ENCODE measurements at regions not wholly inside any gene's neighbourhood (a gene's known extent, or its start where the extent isn't known, plus 50 kb on each side); places are given as distances from the start of the nearest gene placed in this dataset.

DNA sequence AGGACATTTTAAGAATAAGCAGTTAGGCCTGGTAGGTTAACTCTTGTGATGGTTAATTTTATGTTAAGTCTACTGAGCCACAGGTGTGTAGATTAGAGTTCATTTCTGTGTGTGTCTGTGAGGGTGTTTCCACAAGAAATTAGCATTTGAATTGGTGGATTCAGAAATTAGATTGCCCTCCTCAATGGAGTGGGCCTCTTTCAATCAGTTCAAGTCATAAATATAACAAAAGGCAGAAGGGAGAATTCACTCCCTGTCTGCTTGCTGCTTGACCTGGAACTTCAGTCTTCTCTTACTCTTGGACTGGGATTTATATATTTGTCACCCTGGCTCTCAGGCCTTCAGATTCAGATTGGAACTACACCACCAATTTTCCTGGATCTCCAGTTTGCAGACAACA lies 55.3 kb upstream of the POM121L12 start:
- no peak for FAIRE-seq
- DNase-seq (ENCODE audit: insufficient read length, low spot score) = no peak

DNA sequence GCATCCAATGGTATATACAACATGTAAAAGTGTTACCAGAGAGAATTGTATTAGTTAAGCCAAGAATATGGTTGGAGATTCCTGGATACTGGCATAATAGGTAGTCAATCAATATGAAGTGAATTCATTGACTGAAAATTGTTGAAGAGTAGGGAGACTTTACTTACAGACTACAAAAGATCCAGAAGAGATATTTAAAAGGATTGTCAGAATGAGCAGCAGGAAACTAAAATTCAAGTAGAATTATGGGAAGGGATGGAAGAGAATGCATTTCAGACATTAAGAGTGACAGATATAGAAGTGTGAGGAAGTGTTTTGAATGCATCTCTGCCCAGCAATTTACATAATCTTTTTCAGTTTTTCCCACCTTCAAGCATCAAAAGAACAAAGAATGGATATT lies 62.3 kb upstream of the POM121L12 start:
- FAIRE-seq (no peak), DNase-seq (ENCODE audit: insufficient read length, low spot score) (no peak)

DNA sequence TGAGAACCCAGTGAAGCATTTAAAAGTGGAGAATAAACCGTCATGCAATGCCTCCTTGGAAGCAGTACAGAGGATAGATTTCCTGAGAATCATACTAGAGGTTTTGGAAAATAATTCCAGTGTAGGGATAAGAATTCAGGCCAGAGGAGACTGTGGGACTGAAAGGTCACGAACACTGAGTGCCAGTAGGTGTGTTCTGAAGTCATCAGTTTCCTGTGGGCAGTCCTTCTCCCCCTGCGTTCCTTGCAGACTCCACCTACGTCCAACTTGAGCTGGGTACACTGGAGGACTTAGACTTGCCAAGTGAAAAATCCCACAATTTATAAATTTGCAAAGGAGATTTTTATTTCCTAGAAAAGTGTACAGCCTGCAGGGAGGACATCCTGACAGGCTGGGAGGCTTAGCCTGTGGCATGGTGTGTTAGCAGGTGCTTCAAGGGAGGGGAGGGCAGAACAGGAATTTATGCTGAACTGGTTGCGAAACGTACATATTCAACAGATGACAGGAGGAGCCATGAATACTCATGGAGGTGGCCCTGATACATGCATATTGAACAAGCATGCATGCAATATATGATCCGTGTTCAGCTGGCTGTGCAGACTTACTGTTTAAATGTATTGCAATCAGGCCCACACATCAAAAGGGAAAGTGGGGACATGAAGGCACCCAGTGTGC lies 72.9 kb upstream of the POM121L12 start:
- no peak for FAIRE-seq
- no peak for DNase-seq (ENCODE audit: insufficient read length, low spot score)

DNA sequence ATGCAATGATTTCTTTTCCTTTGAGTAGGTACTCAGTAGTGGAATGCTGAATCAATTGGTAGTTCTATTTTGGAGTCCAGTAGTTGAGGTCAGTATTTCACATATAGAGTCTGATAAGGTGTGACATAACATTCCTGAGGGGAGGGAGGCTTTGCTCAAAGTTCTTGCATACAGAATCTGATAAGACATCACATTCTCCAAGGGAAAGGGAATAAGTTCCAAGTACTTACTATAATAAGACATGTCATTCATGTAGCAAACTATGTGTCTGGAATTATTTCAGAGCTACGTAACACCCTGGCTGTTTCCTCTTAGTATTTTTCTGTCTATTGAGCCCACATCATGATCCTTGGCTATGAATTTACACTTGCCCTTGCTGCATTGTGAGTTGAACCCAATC lies 74.3 kb upstream of the POM121L12 start:
- FAIRE-seq = no peak

DNA sequence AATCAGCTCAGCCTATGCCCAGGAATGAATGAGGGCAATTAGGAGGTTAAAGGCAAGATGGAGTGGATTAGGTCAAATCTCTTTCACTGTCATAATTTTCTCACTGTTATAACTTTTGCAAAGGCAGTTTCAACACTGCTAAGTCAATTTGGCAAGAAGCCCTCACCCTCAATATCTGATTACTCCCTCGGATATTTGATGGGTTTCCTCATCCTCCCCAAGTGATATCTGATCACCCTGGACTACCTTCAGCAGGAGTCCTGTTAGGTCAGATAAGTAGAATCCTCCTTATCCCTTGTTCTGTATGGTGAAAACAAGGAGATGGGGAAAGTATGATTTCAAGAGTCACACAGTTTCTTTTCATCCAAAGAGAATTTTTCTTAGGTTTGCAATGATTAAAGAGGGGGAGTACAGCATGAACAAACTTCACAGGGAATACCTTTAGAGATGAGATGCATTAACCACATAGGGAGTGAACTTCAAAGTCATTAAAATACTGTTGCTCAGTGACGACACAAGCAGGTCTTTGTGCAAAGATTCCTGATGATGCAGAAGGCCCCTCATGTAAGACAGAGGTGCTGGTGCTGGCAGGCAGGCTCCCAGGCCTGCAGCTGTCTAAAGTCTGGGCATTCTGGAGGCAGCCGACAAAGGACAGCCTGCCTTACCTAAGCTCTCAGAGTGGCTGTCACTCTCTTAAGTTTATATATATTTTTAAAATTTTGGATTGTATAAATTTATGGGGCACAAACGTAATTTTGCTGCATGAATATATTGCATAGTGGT lies 75.4 kb upstream of the POM121L12 start:
- DNase-seq (ENCODE audit: insufficient read length, low spot score) = no peak
- FAIRE-seq = no peak

More for the DNA sequence above, 74.3 kb upstream of the POM121L12 start:
- no peak for DNase-seq (ENCODE audit: insufficient read length, low spot score)

DNA sequence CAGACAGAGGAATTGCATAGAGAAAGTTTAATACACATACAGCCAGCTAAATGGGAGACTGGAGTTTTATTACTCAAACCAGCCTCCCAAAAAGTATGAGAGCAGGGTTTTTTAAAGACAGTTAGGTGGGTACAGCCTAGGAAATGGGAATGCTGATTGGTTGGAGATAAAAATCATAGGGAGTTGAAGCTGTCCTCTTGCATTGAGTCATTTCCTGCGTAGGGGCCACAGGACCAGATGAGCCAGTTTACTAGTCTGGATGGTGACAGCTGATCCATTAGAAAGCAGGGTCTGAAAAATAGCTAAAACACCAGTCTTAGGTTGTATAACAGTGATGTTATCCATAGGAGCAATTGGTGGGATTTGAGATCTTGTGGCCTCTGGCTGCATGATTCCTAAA lies 76.1 kb upstream of the POM121L12 start:
- DNase-seq (ENCODE audit: insufficient read length, low spot score) (no peak), FAIRE-seq (no peak)

DNA sequence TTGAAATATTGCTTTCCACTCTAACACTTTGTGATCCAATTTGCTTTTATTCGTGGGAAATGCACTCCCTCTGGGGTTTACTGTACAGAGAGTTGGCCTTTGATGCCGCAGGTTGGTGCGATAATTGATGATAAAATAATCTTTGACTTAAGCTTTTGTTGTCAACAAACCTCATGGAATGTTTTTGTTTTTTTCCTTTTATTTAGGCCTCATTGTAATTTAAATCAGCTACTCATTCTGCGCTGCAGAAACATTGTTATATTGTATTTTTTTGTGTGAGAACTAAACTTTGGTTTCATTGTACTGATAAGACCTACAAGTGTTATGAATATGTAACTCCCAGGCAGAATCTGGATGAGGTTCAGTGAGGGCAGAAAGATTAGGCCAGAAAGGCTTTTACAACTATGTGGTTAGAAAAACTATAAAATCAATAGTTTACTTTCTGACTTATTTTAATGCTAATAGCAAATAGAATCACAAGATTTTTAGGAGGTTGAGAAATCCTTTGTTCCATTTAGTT lies 76.8 kb upstream of the POM121L12 start:
- FAIRE-seq = no peak
- no peak for DNase-seq (ENCODE audit: insufficient read length, low spot score)

DNA sequence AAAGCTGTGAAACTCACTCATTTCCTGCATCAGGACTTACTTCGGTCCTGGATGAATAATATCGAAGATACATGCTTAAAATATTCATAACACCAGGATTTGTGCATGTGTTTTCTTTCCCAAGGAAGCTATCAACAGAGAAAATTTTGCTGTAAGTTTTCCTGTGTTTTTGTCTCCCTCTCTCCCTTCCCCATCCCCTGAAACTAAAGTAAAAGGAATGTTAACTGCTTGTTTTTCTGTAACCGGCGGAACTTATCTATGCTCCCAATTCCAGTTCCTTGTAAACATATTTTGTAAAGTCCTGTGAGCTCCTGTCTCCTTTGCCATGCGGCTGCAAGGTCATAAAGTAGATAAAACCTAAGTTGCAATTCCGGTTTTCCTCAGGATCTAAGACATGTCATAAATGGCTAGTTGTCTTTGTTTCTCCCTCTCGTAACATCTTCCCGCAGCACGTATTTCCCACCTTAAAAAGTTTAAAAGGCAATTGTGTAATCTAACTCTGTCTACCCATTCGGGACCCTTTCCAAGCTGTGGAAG lies 79.0 kb upstream of the POM121L12 start:
- DNase-seq (ENCODE audit: insufficient read length, low spot score) = no peak
- FAIRE-seq = no peak

DNA sequence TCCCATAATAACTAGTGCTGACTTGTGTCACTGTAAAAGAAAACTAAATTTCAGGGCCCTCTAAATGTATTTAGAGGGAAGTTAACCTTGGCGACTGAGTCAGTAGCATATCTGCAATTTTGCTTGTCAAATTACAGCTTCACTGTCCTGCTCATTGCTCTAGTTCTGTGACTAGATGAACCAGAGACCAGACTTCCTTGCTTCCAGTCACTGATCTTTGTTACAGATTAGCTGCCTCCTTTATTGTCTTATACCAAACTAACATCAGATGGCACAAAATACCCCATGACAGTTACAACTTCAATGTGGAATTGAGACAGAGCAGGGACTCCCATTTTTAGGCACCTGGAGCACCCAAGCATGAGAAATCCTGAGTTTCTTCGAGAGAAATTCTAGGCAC lies 79.9 kb upstream of the POM121L12 start:
- DNase-seq (ENCODE audit: insufficient read length, low spot score) (no peak), FAIRE-seq (no peak)

DNA sequence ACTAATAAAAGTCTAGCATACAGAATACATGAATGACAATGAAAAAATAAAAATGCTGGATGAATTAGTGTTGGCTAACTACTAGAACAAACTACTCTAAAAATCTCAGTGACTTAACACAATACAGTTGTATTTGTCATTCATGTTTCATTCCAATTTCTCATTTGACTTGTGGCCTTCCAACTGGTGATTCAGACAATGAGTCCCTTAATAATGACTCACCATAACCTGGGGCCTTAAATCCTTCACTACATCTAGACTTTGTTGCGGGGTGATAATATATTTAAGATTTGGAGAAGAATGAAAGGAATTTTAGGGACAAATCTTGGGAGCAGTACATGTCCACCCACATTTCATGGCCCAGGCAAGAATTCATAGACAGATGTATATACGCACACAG lies 90.5 kb upstream of the POM121L12 start:
- FAIRE-seq (no peak), DNase-seq (ENCODE audit: insufficient read length, low spot score) (no peak)

DNA sequence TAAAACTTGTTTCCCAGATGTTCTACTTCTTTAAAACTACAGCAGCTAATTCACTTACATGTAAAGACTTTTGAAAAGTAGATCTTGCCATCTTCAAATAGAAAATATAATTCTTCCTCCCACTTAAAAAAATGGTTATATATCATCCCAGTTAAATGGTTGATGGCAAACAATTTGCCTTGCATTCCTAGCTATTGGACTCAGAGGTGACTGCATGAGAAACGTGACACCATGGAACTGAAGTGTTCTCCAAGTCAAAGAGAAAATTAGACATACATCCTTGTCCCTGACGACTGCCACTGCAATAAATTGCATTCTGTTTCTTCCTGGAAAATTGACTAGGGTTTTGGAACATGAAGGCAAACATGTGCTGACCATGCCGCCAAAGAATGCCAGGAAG lies 95.0 kb upstream of the POM121L12 start:
- no peak for FAIRE-seq
- DNase-seq (ENCODE audit: insufficient read length, low spot score) = no peak

DNA sequence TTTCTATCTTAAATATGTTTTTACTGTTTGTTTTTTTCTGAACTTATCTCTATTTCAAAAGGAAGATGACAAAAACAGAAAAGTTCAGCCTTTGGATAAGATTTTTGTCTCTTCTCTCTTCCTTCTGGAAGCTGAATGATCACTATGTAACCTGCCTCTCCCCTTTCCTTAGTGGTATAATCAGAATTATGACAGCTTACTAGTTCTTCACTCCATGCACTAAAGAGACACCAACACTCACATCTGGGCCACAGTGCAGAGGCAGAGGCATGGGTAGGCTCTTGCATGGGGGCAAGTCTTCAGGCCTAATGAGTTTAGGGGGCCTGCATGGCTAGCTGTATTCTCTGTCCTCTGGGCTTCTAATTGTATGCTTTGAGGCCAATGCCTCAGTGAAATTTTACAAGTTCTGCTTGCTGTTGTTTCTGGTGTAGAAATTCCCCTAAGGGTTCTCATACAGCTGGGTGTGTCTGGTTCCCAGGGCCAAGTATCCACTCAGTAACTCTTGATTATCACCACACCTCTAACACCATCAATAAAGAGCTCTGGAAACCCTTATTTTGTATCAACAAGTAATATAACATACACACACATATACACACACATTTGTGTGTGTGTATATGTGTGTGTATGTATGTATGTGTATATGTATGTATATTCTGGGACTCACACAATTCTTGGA lies 96.8 kb upstream of the POM121L12 start:
- FAIRE-seq = no peak
- DNase-seq (ENCODE audit: insufficient read length, low spot score) = no peak

DNA sequence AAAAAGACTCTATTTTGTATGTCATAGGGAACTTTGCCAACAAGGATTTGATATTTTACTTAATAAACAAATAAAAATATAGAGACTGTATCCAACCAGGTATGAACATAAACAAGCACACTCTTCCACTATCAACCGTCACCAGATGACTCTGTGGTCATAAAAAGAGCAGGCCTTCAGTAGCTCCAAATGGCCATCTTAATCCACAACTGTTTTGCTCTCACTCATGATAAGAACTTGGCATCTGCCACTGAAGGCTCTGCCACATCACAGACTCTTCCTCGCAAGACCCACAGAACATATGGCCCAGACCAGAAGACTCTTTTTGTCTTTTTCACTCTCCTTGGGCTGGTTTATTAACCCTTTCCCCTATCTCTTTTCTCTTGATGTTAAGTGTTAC lies 98.7 kb upstream of the POM121L12 start:
- DNase-seq (ENCODE audit: insufficient read length, low spot score) (no peak), FAIRE-seq (no peak)

DNA sequence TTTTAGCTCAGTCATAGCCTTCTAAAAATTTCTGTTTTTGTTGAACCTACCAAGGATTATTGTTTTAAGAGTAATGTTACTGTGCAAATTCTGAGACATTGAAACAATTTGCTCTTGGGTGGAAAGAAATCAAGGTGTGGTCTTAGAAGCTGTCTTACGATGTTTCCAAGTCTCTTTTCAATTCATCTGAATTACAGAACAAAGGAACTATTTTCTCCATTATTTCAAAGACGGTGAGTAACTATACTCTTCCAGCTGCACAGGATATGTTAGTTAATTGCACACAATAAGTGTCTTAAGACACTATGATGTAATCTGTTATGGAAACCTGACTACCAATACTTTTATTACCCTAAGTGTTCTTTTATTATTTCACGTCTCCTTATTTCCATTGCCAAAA lies 106.8 kb upstream of the POM121L12 start:
- FAIRE-seq (no peak), DNase-seq (ENCODE audit: insufficient read length, low spot score) (no peak)

DNA sequence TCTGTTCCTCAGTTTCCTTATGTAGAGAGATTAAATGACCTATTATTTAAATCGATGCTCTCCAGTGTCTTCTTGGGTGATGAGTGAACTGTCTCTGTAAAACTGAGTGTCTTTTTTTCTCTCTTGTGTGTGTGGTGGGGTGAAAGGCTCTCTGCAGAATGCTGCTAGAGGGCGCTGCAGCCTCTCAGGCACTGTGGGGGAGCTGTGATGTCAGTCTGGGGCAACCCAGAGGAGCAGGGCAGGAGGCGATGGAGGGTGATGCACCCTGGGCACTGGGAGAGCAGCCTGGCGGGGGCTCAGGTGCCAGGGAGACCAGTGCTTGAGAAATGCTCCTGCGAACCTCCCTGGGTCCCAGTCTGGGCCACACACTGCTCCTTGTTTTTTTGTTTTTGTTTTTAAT lies 110.1 kb upstream of the POM121L12 start:
- no peak for FAIRE-seq
- no peak for DNase-seq (ENCODE audit: insufficient read length, low spot score)

DNA sequence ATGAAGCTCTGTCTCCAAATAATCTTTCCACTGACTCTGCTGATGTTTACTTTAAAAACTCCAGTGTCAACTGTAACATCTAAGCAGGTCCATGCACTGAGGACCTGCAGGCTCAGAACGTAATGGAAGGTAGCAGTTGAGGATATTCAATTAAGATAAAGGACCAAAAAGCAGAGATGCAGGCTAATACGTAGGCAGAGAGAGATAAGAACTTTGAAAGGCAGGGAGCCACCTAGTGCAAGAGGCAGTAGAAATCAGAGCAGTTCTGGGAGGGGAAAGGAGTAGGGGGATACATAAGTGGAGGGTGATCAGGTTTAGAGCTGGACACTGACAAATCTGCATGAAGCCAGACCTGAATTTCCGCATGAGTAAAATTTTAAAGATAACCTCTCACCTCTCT lies 114.5 kb upstream of the POM121L12 start:
- FAIRE-seq (no peak), DNase-seq (ENCODE audit: insufficient read length, low spot score) (no peak)

DNA sequence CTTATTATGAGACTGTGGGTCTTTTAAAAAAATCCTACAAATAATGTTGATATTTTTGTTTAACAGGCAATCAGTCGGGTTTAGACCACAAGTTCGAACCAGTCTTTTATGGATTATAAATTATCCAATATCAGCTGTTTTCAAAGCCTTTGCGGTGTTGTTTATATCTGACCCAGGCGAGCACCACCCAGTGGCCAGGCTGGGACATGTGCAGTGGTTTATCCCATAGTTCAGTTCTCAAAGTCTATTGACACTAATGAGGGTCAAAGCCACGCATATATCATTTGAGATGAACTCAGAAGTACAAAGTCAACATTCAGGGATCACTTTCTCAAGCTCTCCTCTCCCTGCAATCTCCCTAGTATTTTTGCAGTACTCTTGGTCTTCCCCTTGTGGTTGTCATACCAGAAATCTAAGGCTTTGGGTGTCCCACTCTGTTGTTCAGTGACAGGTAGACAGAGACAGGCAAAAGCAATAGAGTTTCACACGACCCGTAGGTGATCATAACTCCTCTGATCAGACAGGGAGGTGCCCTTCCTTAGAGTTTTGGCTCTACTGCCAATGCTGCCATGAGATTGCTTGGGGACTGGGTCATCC lies 117.4 kb upstream of the POM121L12 start:
- no peak for DNase-seq (ENCODE audit: insufficient read length, low spot score)
- FAIRE-seq = no peak

DNA sequence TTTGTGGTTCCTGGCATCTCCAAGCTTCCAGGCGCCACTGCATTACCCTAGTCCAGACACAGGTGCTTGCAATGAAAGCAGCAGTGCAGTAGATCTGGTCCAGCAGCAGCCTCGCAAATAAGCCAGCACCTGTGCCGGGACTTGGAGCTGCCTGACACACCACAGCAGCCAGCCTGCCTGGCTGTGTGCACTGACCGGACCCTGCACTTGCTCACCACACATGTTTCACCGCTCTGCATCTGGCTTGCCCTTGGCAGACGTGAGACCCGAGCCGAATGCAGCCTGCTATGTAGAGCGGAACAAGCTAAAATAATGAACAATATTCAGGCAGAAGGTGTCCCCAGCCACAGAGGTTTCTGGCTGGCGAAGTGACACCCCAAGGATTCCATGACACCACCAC lies 123.6 kb upstream of the POM121L12 start:
- FAIRE-seq (no peak), DNase-seq (ENCODE audit: insufficient read length, low spot score) (no peak)

DNA sequence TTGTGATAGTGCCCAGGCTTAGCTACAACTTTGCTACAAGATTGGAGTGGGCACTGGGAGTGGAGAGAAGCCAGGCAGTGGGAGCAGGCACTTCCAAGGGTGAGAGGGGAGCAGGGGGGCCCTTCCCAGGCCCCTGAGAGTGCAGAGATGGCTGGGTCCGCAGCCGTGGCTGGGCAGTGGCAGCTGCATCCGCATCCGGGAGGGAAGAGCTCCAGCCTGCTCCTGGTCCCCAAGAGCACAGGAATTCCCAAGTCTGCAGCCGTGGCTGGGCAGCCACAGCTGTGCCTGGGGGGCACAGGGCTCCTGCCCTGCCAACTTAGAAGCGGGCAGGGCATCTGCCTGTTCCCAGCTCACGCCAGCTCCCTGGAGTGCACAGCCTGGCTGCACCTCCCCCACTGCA lies 124.1 kb upstream of the POM121L12 start:
- DNase-seq (ENCODE audit: insufficient read length, low spot score) = no peak
- FAIRE-seq = no peak

DNA sequence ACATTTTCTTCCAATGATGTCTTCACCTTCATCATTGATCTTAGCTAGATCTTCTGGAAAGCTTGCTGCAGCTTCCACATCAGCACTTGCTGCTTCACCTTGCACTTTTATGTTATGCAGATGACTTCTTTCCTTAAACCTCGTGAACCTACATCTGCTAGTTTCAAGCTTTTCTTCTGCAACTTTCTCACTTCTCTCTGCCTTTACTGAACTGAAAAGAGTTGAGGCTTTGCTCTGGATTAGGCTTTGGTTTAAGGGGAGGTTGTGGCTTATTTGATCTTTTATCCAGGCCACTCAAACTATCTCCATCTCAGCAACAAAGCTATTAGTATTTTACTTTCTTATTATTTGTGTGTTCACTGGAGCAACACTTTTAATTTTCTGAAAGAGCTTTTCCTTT lies 125.5 kb upstream of the POM121L12 start:
- no peak for FAIRE-seq
- no peak for DNase-seq (ENCODE audit: insufficient read length, low spot score)

DNA sequence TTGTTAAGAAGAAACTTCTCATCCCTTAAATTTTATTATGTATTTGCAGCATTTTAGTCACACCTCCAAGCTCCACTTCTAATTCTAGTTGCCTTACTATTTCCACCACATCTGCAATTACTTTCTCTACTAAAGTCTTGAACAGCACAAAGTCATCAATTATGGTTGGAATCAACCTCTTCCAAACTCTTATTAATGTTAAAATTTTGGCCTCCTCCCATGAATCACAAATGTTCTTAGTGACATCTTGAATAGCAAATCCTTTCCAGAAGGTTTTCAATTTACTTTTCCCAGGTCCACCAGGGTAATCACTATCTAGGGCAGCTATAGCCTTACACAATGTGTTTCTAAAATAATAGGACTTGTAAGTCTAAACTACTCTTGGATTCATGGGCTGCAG lies 126.3 kb upstream of the POM121L12 start:
- FAIRE-seq (no peak), DNase-seq (ENCODE audit: insufficient read length, low spot score) (no peak)
